HEK293 (cell line): ENCODE measurements at regions not wholly inside any gene's neighbourhood (a gene's known extent, or its start where the extent isn't known, plus 50 kb on each side); places are given as distances from the start of the nearest gene placed in this dataset.

Experiments
- GLIS1 ChIP-seq: fragments of 450-650 bp; formaldehyde crosslinking; IDR thresholded peaks from 2 replicates; pipeline ENCODE4 v1.5.1; 2016; ENCODE audit warnings: missing biosample characterization, missing genetic modification characterization
- HOXC10 ChIP-seq: sonication (generic); formaldehyde crosslinking; IDR thresholded peaks from 2 replicates; pipeline ENCODE4 v1.8.1; 2023; ENCODE audit warnings: mild to moderate bottlenecking, missing genetic modification reagents
- RBAK ChIP-seq: fragments of 450-650 bp; formaldehyde crosslinking; IDR thresholded peaks from 2 replicates; pipeline ENCODE4 v1.5.1; 2016; ENCODE audit warnings: missing biosample characterization, missing genetic modification characterization
- SP2 ChIP-seq: fragments of 450-650 bp; formaldehyde crosslinking; IDR thresholded peaks from 2 replicates; pipeline ENCODE4 v1.5.1; 2016; ENCODE audit warnings: missing biosample characterization, missing genetic modification characterization
- YY1 ChIP-seq: fragments of 450-650 bp; formaldehyde crosslinking; IDR thresholded peaks from 2 replicates; pipeline ENCODE4 v1.5.1; 2018; ENCODE audit warnings: missing biosample characterization, missing genetic modification characterization
- ZFP37 ChIP-seq: fragments of 450-650 bp; formaldehyde crosslinking; IDR thresholded peaks from 2 replicates; pipeline ENCODE4 v1.5.1; 2016; ENCODE audit warnings: missing biosample characterization, missing genetic modification characterization
- ZNF112 ChIP-seq: fragments of 450-650 bp; formaldehyde crosslinking; IDR thresholded peaks from 2 replicates; pipeline ENCODE4 v1.5.0; 2017; ENCODE audit warnings: missing biosample characterization, missing genetic modification characterization
- ZNF121 ChIP-seq: fragments of 450-650 bp; formaldehyde crosslinking; IDR thresholded peaks from 2 replicates; pipeline ENCODE4 v1.5.1; 2016; ENCODE audit warnings: missing biosample characterization, missing genetic modification characterization
- ZNF133 ChIP-seq: fragments of 450-650 bp; formaldehyde crosslinking; IDR thresholded peaks from 2 replicates; pipeline ENCODE4 v1.5.1; 2016; ENCODE audit warnings: missing biosample characterization, missing genetic modification characterization
- ZNF140 ChIP-seq: fragments of 450-650 bp; formaldehyde crosslinking; IDR thresholded peaks from 2 replicates; pipeline ENCODE4 v1.5.1; 2016; ENCODE audit warnings: missing biosample characterization, missing genetic modification characterization
- ZNF16 ChIP-seq: fragments of 450-650 bp; formaldehyde crosslinking; IDR thresholded peaks from 2 replicates; pipeline ENCODE4 v1.5.1; 2016; ENCODE audit warnings: low read depth, missing biosample characterization, missing genetic modification characterization
- ZNF174 ChIP-seq: fragments of 450-650 bp; formaldehyde crosslinking; IDR thresholded peaks from 2 replicates; pipeline ENCODE4 v1.5.0; 2017; ENCODE audit warnings: missing biosample characterization, mild to moderate bottlenecking, missing genetic modification characterization
- ZNF248 ChIP-seq: fragments of 450-650 bp; formaldehyde crosslinking; IDR thresholded peaks from 2 replicates; pipeline ENCODE4 v1.5.1; 2017; ENCODE audit warnings: missing biosample characterization, missing genetic modification characterization
- ZNF311 ChIP-seq: fragments of 450-650 bp; formaldehyde crosslinking; IDR thresholded peaks from 2 replicates; pipeline ENCODE4 v1.5.1; 2017; ENCODE audit warnings: missing biosample characterization, missing genetic modification characterization, borderline replicate concordance
- ZNF350 ChIP-seq: fragments of 450-650 bp; formaldehyde crosslinking; IDR thresholded peaks from 2 replicates; pipeline ENCODE4 v1.5.0; 2017; ENCODE audit warnings: missing biosample characterization, mild to moderate bottlenecking, missing genetic modification characterization
- ZNF416 ChIP-seq: fragments of 450-650 bp; formaldehyde crosslinking; IDR thresholded peaks from 2 replicates; pipeline ENCODE4 v1.5.1; 2016; ENCODE audit warnings: missing biosample characterization, missing genetic modification characterization
- ZNF433 ChIP-seq: fragments of 450-650 bp; formaldehyde crosslinking; IDR thresholded peaks from 2 replicates; pipeline ENCODE4 v1.5.1; 2016; ENCODE audit warnings: missing biosample characterization, missing genetic modification characterization, low read depth
- ZNF544 ChIP-seq: fragments of 450-650 bp; formaldehyde crosslinking; IDR thresholded peaks from 2 replicates; pipeline ENCODE4 v1.5.0; 2017; ENCODE audit warnings: missing biosample characterization, missing genetic modification characterization
- ZNF654 ChIP-seq: fragments of 450-650 bp; formaldehyde crosslinking; IDR thresholded peaks from 2 replicates; pipeline ENCODE4 v1.5.1; 2016; ENCODE audit warnings: low read depth, missing biosample characterization, missing genetic modification characterization
- ZNF701 ChIP-seq: fragments of 450-650 bp; formaldehyde crosslinking; IDR thresholded peaks from 2 replicates; pipeline ENCODE4 v1.5.1; 2016; ENCODE audit warnings: missing biosample characterization, missing genetic modification characterization
- ZNF747 ChIP-seq: fragments of 450-650 bp; formaldehyde crosslinking; IDR thresholded peaks from 2 replicates; pipeline ENCODE4 v1.5.1; 2016; ENCODE audit warnings: missing biosample characterization, missing genetic modification characterization
- ZNF777 ChIP-seq: fragments of 450-650 bp; formaldehyde crosslinking; IDR thresholded peaks from 2 replicates; pipeline ENCODE4 v1.5.1; 2017; ENCODE audit warnings: missing biosample characterization, missing genetic modification characterization, borderline replicate concordance
- TF ChIP-seq, protein P1 (sequence below): fragments of 450-650 bp; formaldehyde crosslinking; IDR thresholded peaks from 2 replicates; pipeline ENCODE4 v1.5.1; 2017; ENCODE audit warnings: missing biosample characterization, missing genetic modification characterization
- TF ChIP-seq, protein P2 (sequence below): fragments of 450-650 bp; formaldehyde crosslinking; IDR thresholded peaks from 2 replicates; pipeline ENCODE4 v1.5.1; 2016; ENCODE audit warnings: missing biosample characterization, missing genetic modification characterization
- TF ChIP-seq, protein P3 (sequence below): IDR thresholded peaks from 2 replicates; pipeline ENCODE4 v1.6.1; 2011; ENCODE audit warnings: mild to moderate bottlenecking, low read depth, low read length, borderline replicate concordance
- TF ChIP-seq, protein P4 (sequence below): fragments of 450-650 bp; formaldehyde crosslinking; IDR thresholded peaks from 2 replicates; pipeline ENCODE4 v1.5.1; 2016; ENCODE audit warnings: missing biosample characterization, missing genetic modification characterization
- TF ChIP-seq, protein P5 (sequence below): fragments of 450-650 bp; formaldehyde crosslinking; IDR thresholded peaks from 2 replicates; pipeline ENCODE4 v1.5.1; 2017; ENCODE audit warnings: missing biosample characterization, missing genetic modification characterization
- TF ChIP-seq, protein P6 (sequence below): fragments of 450-650 bp; IDR thresholded peaks from 2 replicates; pipeline ENCODE4 v1.5.1; 2018; ENCODE audit warnings: missing biosample characterization, mild to moderate bottlenecking, missing genetic modification characterization
- TF ChIP-seq, protein P7 (sequence below): fragments of 450-650 bp; formaldehyde crosslinking; IDR thresholded peaks from 2 replicates; pipeline ENCODE4 v1.5.1; 2017; ENCODE audit warnings: missing biosample characterization, missing genetic modification characterization
- TF ChIP-seq, protein P8 (sequence below): sonication (generic); formaldehyde crosslinking; IDR thresholded peaks from 2 replicates; pipeline ENCODE4 v1.8.1; 2022; ENCODE audit warnings: mild to moderate bottlenecking, moderate library complexity, missing genetic modification reagents

DNA sequence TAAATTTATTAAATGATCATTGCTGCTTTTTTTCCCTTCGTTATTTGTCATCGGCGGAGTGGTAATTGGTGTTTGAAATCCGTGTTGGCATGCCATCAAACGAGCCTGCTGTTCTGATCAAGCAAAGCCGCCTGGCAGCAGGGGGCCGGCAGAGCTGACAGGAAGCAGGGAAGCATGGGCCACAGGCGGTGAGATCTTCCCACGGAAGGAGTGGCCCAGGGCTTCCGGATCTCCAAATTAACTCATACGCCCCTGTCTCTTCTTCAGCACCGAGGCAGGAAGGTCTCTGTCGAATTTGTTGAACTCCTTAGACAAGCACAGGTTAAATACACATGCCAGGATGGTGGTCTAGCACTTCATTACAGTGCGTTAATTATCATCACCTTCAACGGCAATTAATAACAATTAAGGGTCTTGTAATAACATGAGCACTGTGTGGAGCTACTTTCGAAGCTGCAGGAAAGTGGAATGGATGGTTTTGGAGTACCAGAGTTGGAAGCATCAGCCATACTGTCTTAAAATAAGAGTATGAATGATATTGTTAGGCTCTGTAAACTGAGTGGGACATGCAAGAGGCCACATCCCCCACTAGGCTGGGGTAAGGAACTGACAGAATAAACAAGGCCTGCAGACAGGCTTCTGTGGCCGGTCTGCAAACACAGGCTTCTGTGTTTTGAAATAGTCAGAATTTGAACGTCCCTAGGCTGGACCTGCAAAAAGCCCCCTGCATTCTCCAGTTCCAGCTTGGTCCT is 199.4 kb upstream of the DAB1 start (continued):
- TF ChIP-seq, protein P1, sequence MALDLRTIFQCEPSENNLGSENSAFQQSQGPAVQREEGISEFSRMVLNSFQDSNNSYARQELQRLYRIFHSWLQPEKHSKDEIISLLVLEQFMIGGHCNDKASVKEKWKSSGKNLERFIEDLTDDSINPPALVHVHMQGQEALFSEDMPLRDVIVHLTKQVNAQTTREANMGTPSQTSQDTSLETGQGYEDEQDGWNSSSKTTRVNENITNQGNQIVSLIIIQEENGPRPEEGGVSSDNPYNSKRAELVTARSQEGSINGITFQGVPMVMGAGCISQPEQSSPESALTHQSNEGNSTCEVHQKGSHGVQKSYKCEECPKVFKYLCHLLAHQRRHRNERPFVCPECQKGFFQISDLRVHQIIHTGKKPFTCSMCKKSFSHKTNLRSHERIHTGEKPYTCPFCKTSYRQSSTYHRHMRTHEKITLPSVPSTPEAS: no peak
- TF ChIP-seq, protein P2, sequence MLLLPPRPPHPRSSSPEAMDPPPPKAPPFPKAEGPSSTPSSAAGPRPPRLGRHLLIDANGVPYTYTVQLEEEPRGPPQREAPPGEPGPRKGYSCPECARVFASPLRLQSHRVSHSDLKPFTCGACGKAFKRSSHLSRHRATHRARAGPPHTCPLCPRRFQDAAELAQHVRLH (tag by site-specific recombination): no peak
- TF ChIP-seq ZNF433 (no peak), ZNF544 (tag by site-specific recombination) (no peak), YY1 (no peak), ZNF16 (tag by site-specific recombination) (no peak), ZNF701 (tag by site-specific recombination) (no peak), ZNF311 (tag by site-specific recombination) (no peak), ZNF777 (no peak), ZFP37 (tag by site-specific recombination) (0 out of 2 replicates have a peak, but pooled peaks have one; percentile 25), ZNF350 (no peak), ZNF747 (no peak), ZNF416 (tag by site-specific recombination) (no peak), ZNF248 (tag by site-specific recombination) (no peak), ZNF140 (no peak), GLIS1 (tag by site-specific recombination) (peak; percentile 76), ZNF112 (tag by site-specific recombination) (no peak), ZNF121 (tag by site-specific recombination) (no peak), ZNF654 (tag by site-specific recombination) (no peak), HOXC10 (no peak), RBAK (tag by site-specific recombination) (no peak), ZNF174 (tag by site-specific recombination) (no peak), ZNF133 (no peak), SP2 (tag by site-specific recombination) (0 out of 2 replicates have a peak, but pooled peaks have one; percentile 30)
- TF ChIP-seq, protein P3, sequence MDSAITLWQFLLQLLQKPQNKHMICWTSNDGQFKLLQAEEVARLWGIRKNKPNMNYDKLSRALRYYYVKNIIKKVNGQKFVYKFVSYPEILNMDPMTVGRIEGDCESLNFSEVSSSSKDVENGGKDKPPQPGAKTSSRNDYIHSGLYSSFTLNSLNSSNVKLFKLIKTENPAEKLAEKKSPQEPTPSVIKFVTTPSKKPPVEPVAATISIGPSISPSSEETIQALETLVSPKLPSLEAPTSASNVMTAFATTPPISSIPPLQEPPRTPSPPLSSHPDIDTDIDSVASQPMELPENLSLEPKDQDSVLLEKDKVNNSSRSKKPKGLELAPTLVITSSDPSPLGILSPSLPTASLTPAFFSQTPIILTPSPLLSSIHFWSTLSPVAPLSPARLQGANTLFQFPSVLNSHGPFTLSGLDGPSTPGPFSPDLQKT: peak; percentile 32; the same call in 1 of the 2 replicates
- TF ChIP-seq, protein P4, sequence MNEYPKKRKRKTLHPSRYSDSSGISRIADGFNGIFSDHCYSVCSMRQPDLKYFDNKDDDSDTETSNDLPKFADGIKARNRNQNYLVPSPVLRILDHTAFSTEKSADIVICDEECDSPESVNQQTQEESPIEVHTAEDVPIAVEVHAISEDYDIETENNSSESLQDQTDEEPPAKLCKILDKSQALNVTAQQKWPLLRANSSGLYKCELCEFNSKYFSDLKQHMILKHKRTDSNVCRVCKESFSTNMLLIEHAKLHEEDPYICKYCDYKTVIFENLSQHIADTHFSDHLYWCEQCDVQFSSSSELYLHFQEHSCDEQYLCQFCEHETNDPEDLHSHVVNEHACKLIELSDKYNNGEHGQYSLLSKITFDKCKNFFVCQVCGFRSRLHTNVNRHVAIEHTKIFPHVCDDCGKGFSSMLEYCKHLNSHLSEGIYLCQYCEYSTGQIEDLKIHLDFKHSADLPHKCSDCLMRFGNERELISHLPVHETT (tag by site-specific recombination): no peak
- TF ChIP-seq, protein P5, sequence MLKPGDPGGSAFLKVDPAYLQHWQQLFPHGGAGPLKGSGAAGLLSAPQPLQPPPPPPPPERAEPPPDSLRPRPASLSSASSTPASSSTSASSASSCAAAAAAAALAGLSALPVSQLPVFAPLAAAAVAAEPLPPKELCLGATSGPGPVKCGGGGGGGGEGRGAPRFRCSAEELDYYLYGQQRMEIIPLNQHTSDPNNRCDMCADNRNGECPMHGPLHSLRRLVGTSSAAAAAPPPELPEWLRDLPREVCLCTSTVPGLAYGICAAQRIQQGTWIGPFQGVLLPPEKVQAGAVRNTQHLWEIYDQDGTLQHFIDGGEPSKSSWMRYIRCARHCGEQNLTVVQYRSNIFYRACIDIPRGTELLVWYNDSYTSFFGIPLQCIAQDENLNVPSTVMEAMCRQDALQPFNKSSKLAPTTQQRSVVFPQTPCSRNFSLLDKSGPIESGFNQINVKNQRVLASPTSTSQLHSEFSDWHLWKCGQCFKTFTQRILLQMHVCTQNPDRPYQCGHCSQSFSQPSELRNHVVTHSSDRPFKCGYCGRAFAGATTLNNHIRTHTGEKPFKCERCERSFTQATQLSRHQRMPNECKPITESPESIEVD (tag by site-specific recombination): no peak
- TF ChIP-seq, protein P6, sequence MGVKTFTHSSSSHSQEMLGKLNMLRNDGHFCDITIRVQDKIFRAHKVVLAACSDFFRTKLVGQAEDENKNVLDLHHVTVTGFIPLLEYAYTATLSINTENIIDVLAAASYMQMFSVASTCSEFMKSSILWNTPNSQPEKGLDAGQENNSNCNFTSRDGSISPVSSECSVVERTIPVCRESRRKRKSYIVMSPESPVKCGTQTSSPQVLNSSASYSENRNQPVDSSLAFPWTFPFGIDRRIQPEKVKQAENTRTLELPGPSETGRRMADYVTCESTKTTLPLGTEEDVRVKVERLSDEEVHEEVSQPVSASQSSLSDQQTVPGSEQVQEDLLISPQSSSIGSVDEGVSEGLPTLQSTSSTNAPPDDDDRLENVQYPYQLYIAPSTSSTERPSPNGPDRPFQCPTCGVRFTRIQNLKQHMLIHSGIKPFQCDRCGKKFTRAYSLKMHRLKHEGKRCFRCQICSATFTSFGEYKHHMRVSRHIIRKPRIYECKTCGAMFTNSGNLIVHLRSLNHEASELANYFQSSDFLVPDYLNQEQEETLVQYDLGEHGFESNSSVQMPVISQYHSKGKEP (tag by site-specific recombination): no peak
- TF ChIP-seq, protein P7, sequence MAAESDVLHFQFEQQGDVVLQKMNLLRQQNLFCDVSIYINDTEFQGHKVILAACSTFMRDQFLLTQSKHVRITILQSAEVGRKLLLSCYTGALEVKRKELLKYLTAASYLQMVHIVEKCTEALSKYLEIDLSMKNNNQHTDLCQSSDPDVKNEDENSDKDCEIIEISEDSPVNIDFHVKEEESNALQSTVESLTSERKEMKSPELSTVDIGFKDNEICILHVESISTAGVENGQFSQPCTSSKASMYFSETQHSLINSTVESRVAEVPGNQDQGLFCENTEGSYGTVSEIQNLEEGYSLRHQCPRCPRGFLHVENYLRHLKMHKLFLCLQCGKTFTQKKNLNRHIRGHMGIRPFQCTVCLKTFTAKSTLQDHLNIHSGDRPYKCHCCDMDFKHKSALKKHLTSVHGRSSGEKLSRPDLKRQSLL: no peak
- TF ChIP-seq, protein P8, sequence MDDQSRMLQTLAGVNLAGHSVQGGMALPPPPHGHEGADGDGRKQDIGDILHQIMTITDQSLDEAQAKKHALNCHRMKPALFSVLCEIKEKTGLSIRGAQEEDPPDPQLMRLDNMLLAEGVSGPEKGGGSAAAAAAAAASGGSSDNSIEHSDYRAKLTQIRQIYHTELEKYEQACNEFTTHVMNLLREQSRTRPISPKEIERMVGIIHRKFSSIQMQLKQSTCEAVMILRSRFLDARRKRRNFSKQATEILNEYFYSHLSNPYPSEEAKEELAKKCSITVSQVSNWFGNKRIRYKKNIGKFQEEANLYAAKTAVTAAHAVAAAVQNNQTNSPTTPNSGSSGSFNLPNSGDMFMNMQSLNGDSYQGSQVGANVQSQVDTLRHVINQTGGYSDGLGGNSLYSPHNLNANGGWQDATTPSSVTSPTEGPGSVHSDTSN (CRISPR knock-in tag): no peak
